ENCODE measurements at regions not wholly inside any gene's neighbourhood (a gene's known extent, or its start where the extent isn't known, plus 50 kb on each side); places are given as distances from the start of the nearest gene placed in this dataset.

DNA sequence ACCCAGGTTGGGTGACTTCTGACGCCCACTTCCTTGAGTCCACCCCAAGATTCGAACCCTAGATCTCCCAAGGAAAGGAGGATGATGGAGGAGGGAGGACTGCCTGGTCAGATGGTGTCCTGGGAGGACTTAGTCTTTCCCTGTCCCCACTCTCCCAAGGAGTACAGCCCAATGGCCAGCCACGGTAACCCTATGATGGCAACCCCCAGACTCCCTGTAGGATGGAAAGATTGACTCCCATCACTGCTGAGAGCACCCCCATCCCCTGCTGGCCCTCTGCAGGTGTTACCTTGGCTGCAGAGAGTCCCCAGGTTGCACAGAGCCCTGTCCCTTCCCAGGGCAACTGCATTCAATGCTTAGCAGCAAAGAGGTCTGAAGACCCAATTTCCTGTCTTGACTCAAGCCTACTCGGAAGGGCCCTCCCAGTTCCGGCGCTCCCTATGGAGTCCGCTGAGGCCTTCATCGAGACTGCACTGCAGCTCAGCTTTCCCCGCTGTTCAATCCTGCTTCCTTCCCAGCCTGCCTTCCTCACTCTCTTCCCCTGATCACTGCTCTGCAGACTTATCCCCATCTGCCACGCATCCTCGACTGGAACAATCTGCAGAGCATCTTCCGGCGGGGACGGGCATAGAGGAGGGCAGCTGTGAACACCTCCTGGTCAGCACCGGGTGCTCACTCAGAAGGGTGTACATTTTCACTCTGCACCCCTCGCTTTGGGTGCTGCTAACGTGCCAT lies 50.8 kb upstream of the OCM2 start:
- no peaks in the 10 kb centered on the region for H3K4me1 ChIP-seq
- H3K36me3 Mint-ChIP-seq (ENCODE audit: insufficient read depth, unreplicated experiment), result no peaks in the 10 kb centered on the region
- H3K27me3 ChIP-seq (replicated peaks; ENCODE audit: control insufficient read depth, insufficient read depth, low read length), result no peaks in the 10 kb centered on the region
- ChIA-PET CTCF (no interaction called here), POLR2A (no interaction called here)
- no peaks in the 10 kb centered on the region for H3K9me3 Mint-ChIP-seq (ENCODE audit: unreplicated experiment)
- H3K27ac Mint-ChIP-seq (ENCODE audit: unreplicated experiment), result no peak overlapping the region
- TF ChIP-seq, protein P1, sequence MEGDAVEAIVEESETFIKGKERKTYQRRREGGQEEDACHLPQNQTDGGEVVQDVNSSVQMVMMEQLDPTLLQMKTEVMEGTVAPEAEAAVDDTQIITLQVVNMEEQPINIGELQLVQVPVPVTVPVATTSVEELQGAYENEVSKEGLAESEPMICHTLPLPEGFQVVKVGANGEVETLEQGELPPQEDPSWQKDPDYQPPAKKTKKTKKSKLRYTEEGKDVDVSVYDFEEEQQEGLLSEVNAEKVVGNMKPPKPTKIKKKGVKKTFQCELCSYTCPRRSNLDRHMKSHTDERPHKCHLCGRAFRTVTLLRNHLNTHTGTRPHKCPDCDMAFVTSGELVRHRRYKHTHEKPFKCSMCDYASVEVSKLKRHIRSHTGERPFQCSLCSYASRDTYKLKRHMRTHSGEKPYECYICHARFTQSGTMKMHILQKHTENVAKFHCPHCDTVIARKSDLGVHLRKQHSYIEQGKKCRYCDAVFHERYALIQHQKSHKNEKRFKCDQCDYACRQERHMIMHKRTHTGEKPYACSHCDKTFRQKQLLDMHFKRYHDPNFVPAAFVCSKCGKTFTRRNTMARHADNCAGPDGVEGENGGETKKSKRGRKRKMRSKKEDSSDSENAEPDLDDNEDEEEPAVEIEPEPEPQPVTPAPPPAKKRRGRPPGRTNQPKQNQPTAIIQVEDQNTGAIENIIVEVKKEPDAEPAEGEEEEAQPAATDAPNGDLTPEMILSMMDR (IDR thresholded peaks at IDR 0.05; ENCODE audit: insufficient read depth in 1 of 2, low read depth in 1 of 2, low read length in 1 of 2, severe bottlenecking in 1 of 2, unreplicated experiment in 1 of 2), result no peak
- H3K4me3 Mint-ChIP-seq (ENCODE audit: unreplicated experiment), result no peak overlapping the region
- H3K9me3 ChIP-seq, result no peaks in the 10 kb centered on the region
- intact Hi-C loops (cut with micrococcal nuclease; ENCODE audit: unreplicated experiment), result no loop called here
- H3K27me3 Mint-ChIP-seq (ENCODE audit: insufficient read depth, unreplicated experiment), result peaks cover 3% of the 10 kb centered on the region
- no TSS peak for BruUV-seq (replicated peaks)
- no peak for DNase-seq
- no peaks in the 10 kb centered on the region for H3K4me1 Mint-ChIP-seq (ENCODE audit: low read depth, unreplicated experiment)
- H3K4me3 ChIP-seq (ENCODE audit: low read depth, low read length), result no peak overlapping the region
- no peaks in the 10 kb centered on the region for H3K36me3 ChIP-seq (ENCODE audit: control insufficient read depth, insufficient read depth, low read length)

DNA sequence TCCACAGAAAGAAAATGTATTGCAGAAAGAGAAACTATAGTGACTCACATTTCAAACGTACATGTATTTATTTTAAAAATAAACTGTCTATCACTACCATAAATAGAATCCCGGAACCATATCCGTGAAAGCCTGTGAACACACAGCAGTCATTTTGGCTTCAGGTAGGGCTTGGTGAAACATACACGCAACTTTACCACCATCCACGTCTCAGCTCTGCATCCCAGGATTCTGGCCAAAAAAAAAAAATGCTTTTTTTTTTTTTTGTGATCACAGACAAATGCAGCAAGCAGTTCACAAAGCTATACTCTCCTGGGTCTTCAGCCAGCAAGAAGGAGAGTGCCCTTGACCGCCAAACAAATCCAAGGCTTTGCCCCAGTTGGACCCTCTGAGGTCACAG lies 56.8 kb upstream of the OCM2 start:
- TF ChIP-seq, protein P1 (IDR thresholded peaks at IDR 0.05; ENCODE audit: insufficient read depth in 1 of 2, low read depth in 1 of 2, low read length in 1 of 2, severe bottlenecking in 1 of 2, unreplicated experiment in 1 of 2), result no peak
- intact Hi-C loops (cut with micrococcal nuclease; ENCODE audit: unreplicated experiment), result no loop called here
- Mint-ChIP-seq H3K36me3 (ENCODE audit: insufficient read depth, unreplicated experiment) (no peaks in the 10 kb centered on the region), H3K9me3 (ENCODE audit: unreplicated experiment) (no peaks in the 10 kb centered on the region), H3K4me1 (ENCODE audit: low read depth, unreplicated experiment) (no peaks in the 10 kb centered on the region), H3K4me3 (ENCODE audit: unreplicated experiment) (no peak overlapping the region), H3K27ac (ENCODE audit: unreplicated experiment) (no peak overlapping the region), H3K27me3 (ENCODE audit: insufficient read depth, unreplicated experiment) (no peaks in the 10 kb centered on the region)
- Histone ChIP-seq H3K9me3 (no peaks in the 10 kb centered on the region), H3K36me3 (ENCODE audit: control insufficient read depth, insufficient read depth, low read length) (no peaks in the 10 kb centered on the region), H3K4me3 (ENCODE audit: low read depth, low read length) (no peak overlapping the region), H3K4me1 (no peaks in the 10 kb centered on the region), H3K27me3 (replicated peaks; ENCODE audit: control insufficient read depth, insufficient read depth, low read length) (no peaks in the 10 kb centered on the region)
- POLR2A ChIA-PET, result interaction anchor here (0.6 kb wide), 1 partner anchor 160 kb away, joined by 8 read pairs; no protein-coding TSS in a partner anchor
- CTCF ChIA-PET, result interaction anchor here (0.6 kb wide), 2 partner anchors 122 to 547 kb away, joined by 3 to 6 read pairs; no protein-coding TSS in a partner anchor
- BruUV-seq (replicated peaks), result no TSS peak
- DNase-seq, result no peak

DNA sequence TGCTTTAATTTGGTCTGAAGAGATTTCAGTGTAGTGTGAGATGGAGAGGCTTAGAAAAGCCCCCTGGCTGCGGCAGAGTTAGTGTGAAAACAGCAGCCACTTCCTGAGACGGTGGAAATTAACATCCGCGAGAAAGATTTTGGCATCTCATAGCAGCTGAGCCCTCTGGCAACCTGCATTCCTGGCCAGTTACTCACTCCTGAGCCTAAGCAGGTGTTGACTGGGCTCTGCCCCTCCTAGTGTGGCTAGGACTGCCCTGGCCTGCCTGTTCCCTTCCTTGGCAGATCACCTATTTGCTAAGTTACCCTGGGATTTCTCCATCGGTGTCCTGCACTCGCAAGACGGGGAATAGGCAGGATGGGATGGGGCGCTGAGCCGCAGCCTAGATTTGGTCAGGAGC lies 57.6 kb upstream of the LMTK2 start:
- H3K27me3 Mint-ChIP-seq (ENCODE audit: insufficient read depth, unreplicated experiment), result no peaks in the 10 kb centered on the region
- ChIA-PET POLR2A (no interaction called here), CTCF (no interaction called here)
- H3K27ac Mint-ChIP-seq (ENCODE audit: unreplicated experiment), result no peak overlapping the region
- H3K4me3 Mint-ChIP-seq (ENCODE audit: unreplicated experiment), result no peak overlapping the region
- BruUV-seq (replicated peaks), result no TSS peak
- no peak overlapping the region for H3K4me3 ChIP-seq (ENCODE audit: low read depth, low read length)
- intact Hi-C loops (cut with micrococcal nuclease; ENCODE audit: unreplicated experiment), result no loop called here
- TF ChIP-seq, protein P1 (IDR thresholded peaks at IDR 0.05; ENCODE audit: insufficient read depth in 1 of 2, low read depth in 1 of 2, low read length in 1 of 2, severe bottlenecking in 1 of 2, unreplicated experiment in 1 of 2), result no peak
- no peaks in the 10 kb centered on the region for H3K36me3 ChIP-seq (ENCODE audit: control insufficient read depth, insufficient read depth, low read length)
- H3K9me3 ChIP-seq, result no peaks in the 10 kb centered on the region
- no peaks in the 10 kb centered on the region for H3K9me3 Mint-ChIP-seq (ENCODE audit: unreplicated experiment)
- no peaks in the 10 kb centered on the region for H3K4me1 Mint-ChIP-seq (ENCODE audit: low read depth, unreplicated experiment)
- no peaks in the 10 kb centered on the region for H3K27me3 ChIP-seq (replicated peaks; ENCODE audit: control insufficient read depth, insufficient read depth, low read length)
- no peak for DNase-seq
- H3K4me1 ChIP-seq, result 0 out of 2 replicates have a peak, but pooled peaks cover under 1% of the 10 kb centered on the region
- H3K36me3 Mint-ChIP-seq (ENCODE audit: insufficient read depth, unreplicated experiment), result no peaks in the 10 kb centered on the region
